Body of pancreas (tissue), 4 donors: ENCODE measurements at regions not wholly inside any gene's neighbourhood (a gene's known extent, or its start where the extent isn't known, plus 50 kb on each side); places are given as distances from the start of the nearest gene placed in this dataset.

Experiments used
- POLR2A ChIP-seq, 3 donors: fragments of 450-650 bp; IDR thresholded peaks; one replicate each; pipeline ENCODE4 v1.6.1; 2016; ENCODE audit warnings: antibody characterized with exemption in 3 of 3, mild to moderate bottlenecking in 2 of 3
- TF ChIP-seq, protein P1 (sequence below), 7 experiments: fragments of 450-650 bp in 4 of 7; fragments of 200-600 bp in 3 of 7; sonication (generic) in 3 of 7; IDR thresholded peaks; one replicate each; pipeline ENCODE4 v1.5.1; 2016 to 2019; ENCODE audit warnings: antibody characterized with exemption in 7 of 7

DNA sequence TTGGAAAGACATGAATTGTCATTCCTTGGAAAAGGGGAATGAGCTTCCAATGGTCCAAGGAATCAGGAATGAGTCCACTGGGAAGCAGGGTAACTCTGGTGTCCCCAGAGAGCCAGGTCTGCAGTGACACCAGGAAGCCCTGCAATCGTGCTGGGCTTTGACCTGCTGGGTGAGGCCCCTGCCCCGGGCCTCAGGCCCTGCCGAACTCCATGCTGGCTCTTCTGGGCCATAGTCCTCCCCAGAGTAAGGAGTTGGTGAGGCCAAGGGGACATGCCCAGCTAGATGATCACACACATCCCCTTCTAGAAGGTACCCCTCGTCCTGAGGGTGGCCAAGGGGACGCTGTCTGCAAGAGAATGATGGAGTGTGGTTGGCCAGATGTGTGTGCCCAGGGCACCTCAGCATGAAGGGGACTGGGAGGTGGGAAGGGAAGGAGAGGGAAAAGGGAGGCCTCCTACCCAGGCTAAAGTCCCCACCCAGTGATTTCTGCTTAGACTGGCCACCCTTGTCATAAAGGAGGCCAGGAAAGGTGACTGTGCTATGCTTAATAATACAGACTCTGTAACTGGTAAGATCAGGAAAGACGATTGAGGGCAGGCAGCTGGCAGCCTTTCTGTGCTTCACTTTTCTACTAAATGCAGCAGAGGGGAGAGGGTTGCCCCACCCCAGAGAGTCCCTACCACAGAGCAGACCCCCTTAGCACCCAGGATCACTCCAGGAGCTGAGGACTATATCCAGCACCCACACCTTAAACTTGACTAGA lies 119.3 kb downstream of the SNX5 start:
- no peak for TF ChIP-seq POLR2A (IDR thresholded peaks at IDR 0.05)
- TF ChIP-seq, protein P1, sequence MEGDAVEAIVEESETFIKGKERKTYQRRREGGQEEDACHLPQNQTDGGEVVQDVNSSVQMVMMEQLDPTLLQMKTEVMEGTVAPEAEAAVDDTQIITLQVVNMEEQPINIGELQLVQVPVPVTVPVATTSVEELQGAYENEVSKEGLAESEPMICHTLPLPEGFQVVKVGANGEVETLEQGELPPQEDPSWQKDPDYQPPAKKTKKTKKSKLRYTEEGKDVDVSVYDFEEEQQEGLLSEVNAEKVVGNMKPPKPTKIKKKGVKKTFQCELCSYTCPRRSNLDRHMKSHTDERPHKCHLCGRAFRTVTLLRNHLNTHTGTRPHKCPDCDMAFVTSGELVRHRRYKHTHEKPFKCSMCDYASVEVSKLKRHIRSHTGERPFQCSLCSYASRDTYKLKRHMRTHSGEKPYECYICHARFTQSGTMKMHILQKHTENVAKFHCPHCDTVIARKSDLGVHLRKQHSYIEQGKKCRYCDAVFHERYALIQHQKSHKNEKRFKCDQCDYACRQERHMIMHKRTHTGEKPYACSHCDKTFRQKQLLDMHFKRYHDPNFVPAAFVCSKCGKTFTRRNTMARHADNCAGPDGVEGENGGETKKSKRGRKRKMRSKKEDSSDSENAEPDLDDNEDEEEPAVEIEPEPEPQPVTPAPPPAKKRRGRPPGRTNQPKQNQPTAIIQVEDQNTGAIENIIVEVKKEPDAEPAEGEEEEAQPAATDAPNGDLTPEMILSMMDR (IDR thresholded peaks at IDR 0.05), result no peak
